Sigmoid colon (tissue), 6 donors: ENCODE measurements at regions not wholly inside any gene's neighbourhood (a gene's known extent, or its start where the extent isn't known, plus 50 kb on each side); places are given as distances from the start of the nearest gene placed in this dataset.
"Not testable (repeated sequence)": the region's sequence is repeated elsewhere in the genome, so short reads cannot be mapped to it uniquely, and the experiment has no call there.

Experiments
- DNase-seq: peaks from one replicate; pipeline ENCODE4 v3.0.0-alpha.2; 2019
- H3K27ac ChIP-seq, 4 donors: fragments of 200-600 bp; sonication (generic); one replicate each; pipeline ENCODE4 v1.5.1; 2016 to 2019; ENCODE audit warnings: mild to moderate bottlenecking in 1 of 4
- H3K27me3 ChIP-seq, 3 donors: fragments of 200-600 bp; sonication (generic); one replicate each; pipeline ENCODE4 v1.5.1; 2019; ENCODE audit warnings: mild to moderate bottlenecking in 1 of 3
- H3K36me3 ChIP-seq, 4 donors: fragments of 200-600 bp; sonication (generic); one replicate each; pipeline ENCODE4 v1.5.1; 2016 to 2019
- H3K4me1 ChIP-seq, 4 donors: fragments of 200-600 bp; sonication (generic); one replicate each; pipeline ENCODE4 v1.5.1; 2017 to 2019
- H3K4me3 ChIP-seq, 4 donors: fragments of 200-600 bp; sonication (generic); one replicate each; pipeline ENCODE4 v1.5.1; 2017 to 2019; ENCODE audit warnings: mild to moderate bottlenecking in 2 of 4, moderate library complexity in 1 of 4
- H3K9me3 ChIP-seq, 4 donors: fragments of 200-600 bp in 3 of 4; sonication (generic) in 3 of 4; one replicate each; pipeline versions ENCODE4 v1.5.1 to v1.6.1; 2013 to 2019
- CTCF ChIP-seq, 4 experiments: fragments of 450-650 bp in 3 of 4; fragments of 200-600 bp in 1 of 4; IDR thresholded peaks; one replicate each; pipeline ENCODE4 v1.5.1; 2016 to 2019; ENCODE audit warnings: antibody characterized with exemption in 4 of 4, mild to moderate bottlenecking in 3 of 4, moderate library complexity in 2 of 4
- EP300 ChIP-seq, 4 donors: sonication (generic); formaldehyde crosslinking; IDR thresholded peaks; one replicate each; pipeline ENCODE4 v1.6.1; 2017; ENCODE audit warnings: antibody characterized with exemption in 4 of 4
- POLR2A ChIP-seq, 2 donors: fragments of 450-650 bp; IDR thresholded peaks; one replicate each; pipeline ENCODE4 v1.6.1; 2016; ENCODE audit warnings: antibody characterized with exemption in 2 of 2, mild to moderate bottlenecking in 2 of 2, moderate library complexity in 2 of 2
- POLR2AphosphoS5 ChIP-seq, 4 donors: sonication (generic); formaldehyde crosslinking; IDR thresholded peaks; one replicate each; pipeline ENCODE4 v1.6.1; 2017; ENCODE audit warnings: antibody characterized with exemption in 4 of 4
- WGBS, 2 donors: extraction: QIAGEN DNeasy Blood & Tissue Kit; methylation state at CpG; one replicate each; pipeline ENCODE4 v1.1.7; 2013; 5-methylcytosine and 5-hydroxymethylcytosine counted together
- intact Hi-C: fragments of 100-400 bp; cut with DNase I; formaldehyde crosslinking; loops from one replicate; pipeline ENCODE4 v1.15.1; 2023
- donor health status: healthy with polysubstance abuse.
- donor health status: healthy.

GRCh38 chr22:35175392-35175791 lies 81.9 kb upstream of the HMGXB4 start:
- no peak overlapping the region for H3K4me3 ChIP-seq
- TF ChIP-seq POLR2AphosphoS5 (IDR thresholded peaks at IDR 0.05) (no peak), POLR2A (IDR thresholded peaks at IDR 0.05) (no peak), EP300 (IDR thresholded peaks at IDR 0.05) (no peak), CTCF (IDR thresholded peaks at IDR 0.05) (no peak)
- H3K4me1 ChIP-seq, result no peaks in the 10 kb centered on the region
- no peak for DNase-seq
- peaks cover 0 to 12% (median 0%) of the 10 kb centered on the region in 3 donors for H3K27me3 ChIP-seq
- no peak overlapping the region for H3K27ac ChIP-seq
- 43 to 85% methylated on average over 2 of the region's 2 CpGs for WGBS, 2 donors
- intact Hi-C loops, result no loop called here
- H3K9me3 ChIP-seq, result peaks cover 0 to 3% (median 0%) of the 10 kb centered on the region in 4 donors
- no peaks in the 10 kb centered on the region for H3K36me3 ChIP-seq

- Histone ChIP-seq H3K4me1 (no peaks in the 10 kb centered on the region), H3K27ac (no peak overlapping the region), H3K27me3 (peaks cover 0 to 7% (median 0%) of the 10 kb centered on the region in 3 donors), H3K9me3 (peaks cover 0 to 3% (median 0%) of the 10 kb centered on the region in 4 donors), H3K4me3 (no peak overlapping the region), H3K36me3 (no peaks in the 10 kb centered on the region)
- 81 to 95% methylated on average over 2 of the region's 2 CpGs for WGBS, 2 donors
- no peak for DNase-seq
- intact Hi-C loops, result no loop called here
- TF ChIP-seq POLR2AphosphoS5 (IDR thresholded peaks at IDR 0.05), result no peak
Measured at GRCh38 chr22:35177811-35178210, 79.5 kb upstream of the HMGXB4 start.

GRCh38 chr22:35178446-35178845 lies 78.8 kb upstream of the HMGXB4 start:
- Histone ChIP-seq H3K4me3 (no peak overlapping the region), H3K27me3 (peaks cover 0 to under 1% (median 0%) of the 10 kb centered on the region in 3 donors), H3K4me1 (no peaks in the 10 kb centered on the region), H3K27ac (no peak overlapping the region), H3K9me3 (peaks cover 0 to 3% (median 0%) of the 10 kb centered on the region in 4 donors), H3K36me3 (no peaks in the 10 kb centered on the region)
- 94 to 95% methylated on average over 10 of the region's 10 CpGs for WGBS, 2 donors
- intact Hi-C loops, result no loop called here
- DNase-seq, result no peak
- TF ChIP-seq EP300 (IDR thresholded peaks at IDR 0.05) (no peak), POLR2A (IDR thresholded peaks at IDR 0.05) (no peak), POLR2AphosphoS5 (IDR thresholded peaks at IDR 0.05) (no peak)

- peaks cover 0 to 4% (median 3%) of the 10 kb centered on the region in 4 donors for H3K9me3 ChIP-seq
- H3K36me3 ChIP-seq, result no peaks in the 10 kb centered on the region
- intact Hi-C loops, result no loop called here
- no peaks in the 10 kb centered on the region for H3K27me3 ChIP-seq
- 47 to 72% methylated on average over 2 of the region's 2 CpGs for WGBS, 2 donors
- TF ChIP-seq EP300 (IDR thresholded peaks at IDR 0.05) (no peak), CTCF (IDR thresholded peaks at IDR 0.05) (no peak), POLR2A (IDR thresholded peaks at IDR 0.05) (no peak), POLR2AphosphoS5 (IDR thresholded peaks at IDR 0.05) (no peak)
- no peak overlapping the region for H3K4me3 ChIP-seq
- DNase-seq, result no peak
- no peaks in the 10 kb centered on the region for H3K4me1 ChIP-seq
- no peak overlapping the region for H3K27ac ChIP-seq
Measured at GRCh38 chr22:35183917-35184316, 73.4 kb upstream of the HMGXB4 start.

GRCh38 chr22:35186492-35186891 lies 70.8 kb upstream of the HMGXB4 start:
- H3K27me3 ChIP-seq, result no peaks in the 10 kb centered on the region
- no peaks in the 10 kb centered on the region for H3K4me1 ChIP-seq
- H3K36me3 ChIP-seq, result no peaks in the 10 kb centered on the region
- no peak overlapping the region for H3K27ac ChIP-seq
- 81 to 84% methylated on average over 1 of the region's 1 CpG for WGBS, 2 donors
- peaks cover 0 to 8% (median 4%) of the 10 kb centered on the region in 4 donors for H3K9me3 ChIP-seq
- DNase-seq, result no peak
- no peak overlapping the region for H3K4me3 ChIP-seq
- TF ChIP-seq EP300 (IDR thresholded peaks at IDR 0.05) (no peak), POLR2A (IDR thresholded peaks at IDR 0.05) (no peak), CTCF (IDR thresholded peaks at IDR 0.05) (no peak), POLR2AphosphoS5 (IDR thresholded peaks at IDR 0.05) (no peak)
- intact Hi-C loops, result no loop called here

- H3K9me3 ChIP-seq, H3K27ac ChIP-seq, H3K36me3 ChIP-seq, H3K4me1 ChIP-seq, DNase-seq, H3K4me3 ChIP-seq, H3K27me3 ChIP-seq, intact Hi-C loops: not testable (repeated sequence)
- 96 to 100% methylated on average over 1 of the region's 1 CpG for WGBS, 2 donors
Measured at GRCh38 chr22:35188930-35189329, 68.4 kb upstream of the HMGXB4 start.
